ENCODE measurements at regions not wholly inside any gene's neighbourhood (a gene's known extent, or its start where the extent isn't known, plus 50 kb on each side); places are given as distances from the start of the nearest gene placed in this dataset.
"Not testable (repeated sequence)": the region's sequence is repeated elsewhere in the genome, so short reads cannot be mapped to it uniquely, and the experiment has no call there.

- POLR2A ChIA-PET (ENCODE audit: partially characterized antibody); CTCF ChIA-PET (ENCODE audit: partially characterized antibody); H3K27ac Mint-ChIP-seq: not testable (repeated sequence)
Measured at GRCh38 chr2:87093252-87093651, 71.6 kb upstream of the PLGLB1 start.

GRCh38 chr2:87093937-87094529 is 72.4 kb upstream of the PLGLB1 start:
- H3K4me3 ChIP-seq (ENCODE audit: low read length in 2 of 2); intact Hi-C loops (cut with micrococcal nuclease); H3K27me3 Mint-ChIP-seq; H3K27ac ChIP-seq (ENCODE audit: low read depth, low read length); H3K9me3 ChIP-seq (ENCODE audit: control insufficient read depth in 1 of 2, low read length in 2 of 2); H3K4me3 Mint-ChIP-seq; H3K36me3 Mint-ChIP-seq; POLR2A ChIA-PET (ENCODE audit: partially characterized antibody); CTCF ChIA-PET (ENCODE audit: partially characterized antibody); H3K4me1 ChIP-seq (ENCODE audit: insufficient read depth, low read length); DNase-seq; H3K36me3 ChIP-seq (ENCODE audit: insufficient read depth, low read length); H3K27ac Mint-ChIP-seq; H3K4me1 Mint-ChIP-seq; H3K27me3 ChIP-seq (ENCODE audit: insufficient read depth, low read length); H3K9me3 Mint-ChIP-seq: not testable (repeated sequence)

More at GRCh38 chr2:87093252-87093651, 71.6 kb upstream of the PLGLB1 start:
- H3K4me1 Mint-ChIP-seq; intact Hi-C loops (cut with micrococcal nuclease); H3K4me3 ChIP-seq (ENCODE audit: low read length in 2 of 2); H3K36me3 Mint-ChIP-seq; H3K27me3 Mint-ChIP-seq; H3K27me3 ChIP-seq (ENCODE audit: insufficient read depth, low read length); H3K4me1 ChIP-seq (ENCODE audit: insufficient read depth, low read length); H3K27ac ChIP-seq (ENCODE audit: low read depth, low read length); H3K4me3 Mint-ChIP-seq; H3K36me3 ChIP-seq (ENCODE audit: insufficient read depth, low read length); DNase-seq; H3K9me3 Mint-ChIP-seq; H3K9me3 ChIP-seq (ENCODE audit: control insufficient read depth in 1 of 2, low read length in 2 of 2): not testable (repeated sequence)

- H3K27me3 Mint-ChIP-seq; H3K9me3 ChIP-seq (ENCODE audit: control insufficient read depth in 1 of 2, low read length in 2 of 2); H3K9me3 Mint-ChIP-seq; H3K36me3 Mint-ChIP-seq; CTCF ChIA-PET (ENCODE audit: partially characterized antibody); POLR2A ChIA-PET (ENCODE audit: partially characterized antibody); H3K27ac Mint-ChIP-seq; H3K27me3 ChIP-seq (ENCODE audit: insufficient read depth, low read length); H3K4me3 Mint-ChIP-seq; DNase-seq; H3K4me1 ChIP-seq (ENCODE audit: insufficient read depth, low read length); H3K4me3 ChIP-seq (ENCODE audit: low read length in 2 of 2); H3K4me1 Mint-ChIP-seq; H3K36me3 ChIP-seq (ENCODE audit: insufficient read depth, low read length); intact Hi-C loops (cut with micrococcal nuclease); H3K27ac ChIP-seq (ENCODE audit: low read depth, low read length): not testable (repeated sequence)
Measured at GRCh38 chr2:87095804-87096203, 74.2 kb upstream of the PLGLB1 start.

- intact Hi-C loops (cut with micrococcal nuclease); H3K27me3 ChIP-seq (ENCODE audit: insufficient read depth, low read length); H3K4me1 Mint-ChIP-seq; H3K36me3 Mint-ChIP-seq; H3K4me3 ChIP-seq (ENCODE audit: low read length in 2 of 2); H3K27ac ChIP-seq (ENCODE audit: low read depth, low read length); H3K27me3 Mint-ChIP-seq; POLR2A ChIA-PET (ENCODE audit: partially characterized antibody); H3K4me1 ChIP-seq (ENCODE audit: insufficient read depth, low read length); H3K9me3 ChIP-seq (ENCODE audit: control insufficient read depth in 1 of 2, low read length in 2 of 2); CTCF ChIA-PET (ENCODE audit: partially characterized antibody); H3K9me3 Mint-ChIP-seq; H3K36me3 ChIP-seq (ENCODE audit: insufficient read depth, low read length): not testable (repeated sequence)
- peak overlapping the region in 3 of 7 donors; percentile 77 to 83 (median 81) for H3K27ac Mint-ChIP-seq
- peak in 3 of 5 donors; percentile 0 to 3 (median 1) for DNase-seq
- H3K4me3 Mint-ChIP-seq = peak overlapping the region in 5 of 8 donors; percentile 59 to 76 (median 73)
Measured at GRCh38 chr2:87128761-87129553, 107.3 kb upstream of the PLGLB1 start.

- H3K4me1 ChIP-seq (ENCODE audit: insufficient read depth, low read length); H3K9me3 ChIP-seq (ENCODE audit: control insufficient read depth in 1 of 2, low read length in 2 of 2); POLR2A ChIA-PET (ENCODE audit: partially characterized antibody); H3K27me3 Mint-ChIP-seq; H3K4me3 Mint-ChIP-seq; H3K9me3 Mint-ChIP-seq; H3K27me3 ChIP-seq (ENCODE audit: insufficient read depth, low read length); H3K27ac Mint-ChIP-seq; H3K36me3 ChIP-seq (ENCODE audit: insufficient read depth, low read length); CTCF ChIA-PET (ENCODE audit: partially characterized antibody); H3K4me1 Mint-ChIP-seq; H3K27ac ChIP-seq (ENCODE audit: low read depth, low read length); H3K36me3 Mint-ChIP-seq; H3K4me3 ChIP-seq (ENCODE audit: low read length in 2 of 2); intact Hi-C loops (cut with micrococcal nuclease): not testable (repeated sequence)
- peak in 3 of 5 donors; percentile 4 to 20 (median 11) for DNase-seq
Measured at GRCh38 chr2:87132577-87132976, 110.9 kb upstream of the PLGLB1 start.

- POLR2A ChIA-PET (ENCODE audit: partially characterized antibody); H3K4me3 Mint-ChIP-seq; H3K27me3 Mint-ChIP-seq; H3K27ac Mint-ChIP-seq; H3K36me3 Mint-ChIP-seq; DNase-seq; H3K9me3 ChIP-seq (ENCODE audit: control insufficient read depth in 1 of 2, low read length in 2 of 2); H3K4me3 ChIP-seq (ENCODE audit: low read length in 2 of 2); H3K9me3 Mint-ChIP-seq; H3K27me3 ChIP-seq (ENCODE audit: insufficient read depth, low read length); H3K4me1 Mint-ChIP-seq; H3K27ac ChIP-seq (ENCODE audit: low read depth, low read length); CTCF ChIA-PET (ENCODE audit: partially characterized antibody); H3K36me3 ChIP-seq (ENCODE audit: insufficient read depth, low read length); H3K4me1 ChIP-seq (ENCODE audit: insufficient read depth, low read length); intact Hi-C loops (cut with micrococcal nuclease): not testable (repeated sequence)
Measured at GRCh38 chr2:87151835-87152493, 130.3 kb upstream of the PLGLB1 start.

GRCh38 chr2:87174454-87174853 is 152.8 kb upstream of the PLGLB1 start:
- CTCF ChIA-PET (ENCODE audit: partially characterized antibody); H3K36me3 Mint-ChIP-seq; H3K9me3 Mint-ChIP-seq; H3K4me1 Mint-ChIP-seq; H3K27me3 ChIP-seq (ENCODE audit: insufficient read depth, low read length); H3K4me3 ChIP-seq (ENCODE audit: low read length in 2 of 2); POLR2A ChIA-PET (ENCODE audit: partially characterized antibody); H3K36me3 ChIP-seq (ENCODE audit: insufficient read depth, low read length); DNase-seq; H3K4me3 Mint-ChIP-seq; H3K27me3 Mint-ChIP-seq; H3K4me1 ChIP-seq (ENCODE audit: insufficient read depth, low read length); H3K27ac ChIP-seq (ENCODE audit: low read depth, low read length); intact Hi-C loops (cut with micrococcal nuclease); H3K9me3 ChIP-seq (ENCODE audit: control insufficient read depth in 1 of 2, low read length in 2 of 2); H3K27ac Mint-ChIP-seq: not testable (repeated sequence)
